ENCODE measurements at regions not wholly inside any gene's neighbourhood (a gene's known extent, or its start where the extent isn't known, plus 50 kb on each side); places are given as distances from the start of the nearest gene placed in this dataset.
"Not testable (repeated sequence)": the region's sequence is repeated elsewhere in the genome, so short reads cannot be mapped to it uniquely, and the experiment has no call there.

- DNase-seq (ENCODE audit: low read depth), result no peak
Measured at GRCh38 chr1:89436856-89437255, 73.0 kb downstream of the GBP6 start.

DNA sequence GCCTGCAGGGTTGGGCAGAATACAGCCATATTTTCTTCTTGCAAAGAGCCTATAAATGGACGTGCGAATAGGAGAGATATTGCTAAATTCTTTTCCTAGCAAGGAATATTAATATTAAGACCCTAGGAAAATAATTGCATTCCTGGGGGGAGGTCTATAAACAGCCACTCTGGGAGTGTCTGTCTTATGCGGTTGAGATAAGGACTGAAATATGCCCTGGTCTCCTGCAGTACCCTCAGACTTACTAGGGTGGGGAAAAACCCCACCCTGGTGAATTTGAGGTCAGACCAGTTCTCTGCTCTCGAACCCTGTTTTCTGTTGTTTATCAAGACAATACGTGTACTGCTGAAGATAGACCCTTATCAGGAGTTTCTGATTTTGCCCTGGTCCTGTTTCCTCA lies 74.4 kb downstream of the GBP6 start:
- not testable (repeated sequence) for DNase-seq (ENCODE audit: low read depth)

DNA sequence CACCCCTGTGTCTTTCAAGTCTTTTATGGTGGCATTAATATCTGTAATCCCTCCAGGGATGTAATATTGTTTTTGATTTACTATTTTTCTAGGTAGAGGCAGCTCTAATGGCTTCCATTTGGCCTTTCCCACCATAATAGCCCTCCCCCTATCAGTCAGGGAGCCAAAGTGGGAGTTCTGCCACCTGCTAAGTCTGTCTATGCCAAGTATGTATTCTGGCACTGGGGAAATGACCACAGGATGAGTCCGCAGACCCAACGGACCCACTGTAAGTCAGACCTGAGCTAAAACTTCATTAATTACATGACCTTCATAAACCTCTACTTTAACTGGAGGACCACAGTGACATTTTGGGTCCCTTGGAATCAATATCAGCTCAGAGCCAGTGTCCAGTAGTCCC lies 77.1 kb downstream of the GBP6 start:
- no peak for DNase-seq (ENCODE audit: low read depth)

- DNase-seq (ENCODE audit: low read depth), result no peak
Measured at GRCh38 chr1:89444791-89445190, 79.8 kb upstream of the LRRC8B start.

DNA sequence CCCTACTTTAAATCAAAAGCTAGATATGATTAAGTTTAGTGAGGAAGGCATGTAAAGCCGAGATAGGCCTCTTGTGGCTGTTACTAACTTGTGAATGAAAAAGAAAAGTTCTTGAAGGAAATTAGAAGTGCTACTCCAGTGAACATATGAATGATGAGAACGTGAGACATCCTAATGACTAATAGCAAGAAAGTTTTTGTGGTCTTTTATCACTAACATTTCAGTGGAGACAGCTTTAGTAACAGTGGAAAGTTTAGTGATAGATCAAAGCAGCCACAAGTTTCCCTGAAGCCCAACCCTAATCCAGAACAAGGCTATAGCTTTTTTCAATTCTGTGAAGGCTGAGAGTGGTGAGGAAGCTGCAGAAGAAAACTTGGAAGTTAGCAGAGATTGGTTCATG lies 73.6 kb upstream of the LRRC8B start:
- peak; percentile 70 for DNase-seq (ENCODE audit: low read depth)

DNA sequence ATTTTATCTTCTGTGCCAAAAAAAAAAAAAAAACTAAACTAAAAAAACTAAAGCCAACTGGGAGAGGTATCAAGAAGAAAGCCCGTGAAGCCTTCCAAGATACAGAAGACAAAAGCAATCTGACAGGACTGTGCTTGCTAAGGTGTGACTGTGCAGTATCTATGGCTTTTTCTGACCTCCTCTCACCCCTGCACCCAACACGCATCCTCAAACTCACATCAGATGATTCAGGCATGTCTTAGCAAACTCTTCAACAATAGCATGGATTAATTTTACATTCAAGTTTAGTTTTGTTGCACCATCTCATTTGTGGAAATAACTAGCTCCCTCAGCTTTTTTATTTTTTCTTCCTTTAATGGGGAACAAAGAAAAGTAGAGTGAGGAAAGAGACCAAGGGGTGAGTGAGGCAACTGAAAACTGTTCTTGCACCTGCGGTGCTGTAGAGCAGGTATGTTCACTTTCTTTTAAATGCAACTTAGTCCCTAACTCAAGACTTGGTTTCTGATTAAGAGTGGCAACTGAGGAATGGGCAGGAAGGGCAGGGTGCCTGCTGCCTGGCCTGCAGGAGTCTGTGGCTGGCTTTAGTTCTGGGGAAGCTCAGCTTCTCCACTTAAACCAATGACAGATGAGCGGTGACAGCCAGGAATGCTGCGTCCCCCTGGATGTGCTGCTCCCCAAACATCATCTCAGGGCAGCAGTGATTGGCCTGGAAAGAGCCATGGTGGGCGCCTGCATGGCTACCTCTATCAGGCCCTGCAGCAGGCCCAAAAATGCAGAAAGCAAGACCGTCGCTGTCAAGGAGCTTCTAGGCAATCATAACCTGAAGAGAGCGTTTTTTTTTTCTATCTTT lies 71.3 kb upstream of the LRRC8B start:
- DNase-seq (ENCODE audit: low read depth), result no peak

- peak; percentile 57 for DNase-seq (ENCODE audit: low read depth)
Measured at GRCh38 chr1:89454845-89455521, 69.6 kb upstream of the LRRC8B start.

GRCh38 chr1:89457046-89457445 lies 67.6 kb upstream of the LRRC8B start:
- no peak for DNase-seq (ENCODE audit: low read depth)

DNA sequence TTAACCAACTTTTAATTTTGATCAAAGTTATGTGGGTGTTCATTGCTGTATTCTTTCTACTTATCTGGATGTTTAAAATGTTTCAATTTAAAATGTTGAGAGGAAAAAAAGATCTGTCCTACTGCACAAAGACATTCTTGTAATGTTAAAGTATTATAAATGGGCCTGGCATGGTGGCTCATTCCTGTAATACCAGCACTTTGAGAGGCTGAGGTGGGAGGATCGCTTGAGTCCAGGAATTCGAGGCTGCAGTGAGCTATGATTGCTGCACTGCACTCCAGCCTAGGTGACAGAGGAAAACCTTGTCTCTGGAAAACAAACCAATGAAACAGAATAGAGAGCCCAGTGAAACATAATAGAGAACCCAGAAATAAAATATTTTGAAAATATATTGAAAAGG lies 65.5 kb upstream of the LRRC8B start:
- no peak for DNase-seq (ENCODE audit: low read depth)

GRCh38 chr1:89460325-89460724 lies 64.3 kb upstream of the LRRC8B start:
- DNase-seq (ENCODE audit: low read depth), result no peak

GRCh38 chr1:89462250-89462649 lies 62.4 kb upstream of the LRRC8B start:
- no peak for DNase-seq (ENCODE audit: low read depth)

DNA sequence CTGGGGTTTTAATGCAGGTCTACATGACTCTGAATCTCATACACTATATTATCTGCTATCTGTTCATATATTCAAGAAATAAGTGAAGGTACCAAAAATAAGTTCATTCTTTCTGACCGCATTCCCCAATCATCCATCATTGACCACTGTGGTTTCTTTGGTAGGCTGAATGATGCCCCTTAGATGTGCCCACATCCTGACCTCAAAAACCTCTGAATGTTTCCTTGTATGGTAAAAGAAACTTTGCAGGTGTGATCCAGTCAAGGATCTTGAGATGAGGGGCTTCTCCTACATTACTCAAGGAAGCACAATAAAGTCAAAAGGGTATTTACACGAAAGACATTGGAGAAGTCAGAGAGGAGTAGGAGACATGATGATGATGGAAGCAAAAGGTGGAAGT lies 60.6 kb upstream of the LRRC8B start:
- no peak for DNase-seq (ENCODE audit: low read depth)

- no peak for DNase-seq (ENCODE audit: low read depth)
Measured at GRCh38 chr1:89465201-89465600, 59.4 kb upstream of the LRRC8B start.

GRCh38 chr1:89466307-89466930 lies 58.2 kb upstream of the LRRC8B start:
- no peak for DNase-seq (ENCODE audit: low read depth)

DNA sequence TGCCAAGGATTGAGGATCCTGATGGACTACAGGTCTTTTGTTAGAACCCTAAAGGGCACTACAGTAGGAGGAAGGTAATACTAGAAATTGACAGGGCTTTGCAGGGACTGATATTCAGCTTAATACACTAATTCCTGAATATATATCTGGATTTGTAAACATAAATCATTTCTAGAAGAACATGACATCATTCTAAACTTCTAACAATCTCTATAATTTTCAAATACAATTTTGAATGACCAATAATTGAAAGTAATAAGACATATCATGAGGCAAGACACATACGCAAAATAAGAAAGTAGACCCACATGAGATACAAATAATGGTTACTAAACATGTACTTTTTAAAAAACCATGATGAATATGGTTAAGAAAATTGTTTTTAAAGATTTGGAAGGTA lies 52.4 kb upstream of the LRRC8B start:
- DNase-seq (ENCODE audit: low read depth), result no peak

DNA sequence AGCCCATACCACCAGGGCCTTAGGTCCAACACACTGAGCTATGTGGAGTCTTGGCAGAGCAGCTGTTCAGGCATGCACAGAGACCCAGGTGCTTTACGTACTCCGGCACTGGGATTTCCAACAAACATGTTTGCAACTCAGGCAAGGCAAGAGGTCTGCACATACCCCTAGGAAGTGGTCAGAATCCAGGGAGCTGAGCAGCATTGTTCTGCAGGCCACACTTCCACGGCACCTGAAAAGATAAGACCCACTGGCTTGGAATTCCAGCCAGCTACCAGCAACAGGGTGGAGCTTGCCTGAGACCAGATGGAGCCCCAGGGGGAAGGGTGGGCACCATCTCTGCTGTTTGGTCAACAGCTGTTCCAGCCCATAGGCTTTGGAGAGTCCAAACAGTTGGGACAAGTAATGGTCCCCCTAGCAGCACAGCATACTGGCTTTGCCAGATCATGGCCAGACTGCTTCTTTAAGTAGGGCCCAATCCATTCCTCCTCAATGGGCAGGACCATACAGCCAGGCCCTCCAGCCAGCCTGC lies 51.7 kb upstream of the LRRC8B start:
- DNase-seq (ENCODE audit: low read depth), result no peak
